ENCODE measurements at regions not wholly inside any gene's neighbourhood (a gene's known extent, or its start where the extent isn't known, plus 50 kb on each side); places are given as distances from the start of the nearest gene placed in this dataset.

GRCh38 chr5:15079566-15079965 lies 208.0 kb upstream of the ANKH start:
- DNase-seq, result no peak
- Mint-ChIP-seq H3K4me3 (no peak overlapping the region), H3K9me3 (no peaks in the 10 kb centered on the region), H3K27me3 (no peaks in the 10 kb centered on the region), H3K4me1 (no peaks in the 10 kb centered on the region), H3K36me3 (no peaks in the 10 kb centered on the region), H3K27ac (no peak overlapping the region)
- CTCF ChIA-PET, result interaction anchor here (0.6 kb wide), 1 partner anchor 122 kb away, joined by 4 read pairs; no protein-coding TSS in a partner anchor

GRCh38 chr5:15074651-15075050 lies 203.1 kb upstream of the ANKH start:
- H3K36me3 Mint-ChIP-seq, result no peaks in the 10 kb centered on the region
- H3K27me3 Mint-ChIP-seq, result no peaks in the 10 kb centered on the region
- no peak for DNase-seq
- H3K27ac Mint-ChIP-seq, result no peak overlapping the region
- CTCF ChIA-PET, result no interaction called here
- H3K9me3 Mint-ChIP-seq, result no peaks in the 10 kb centered on the region
- H3K4me1 Mint-ChIP-seq, result peaks cover 3% of the 10 kb centered on the region
- H3K4me3 Mint-ChIP-seq, result no peak overlapping the region

GRCh38 chr5:15073453-15073852 lies 201.9 kb upstream of the ANKH start:
- CTCF ChIA-PET, result no interaction called here
- Mint-ChIP-seq H3K27ac (no peak overlapping the region), H3K4me3 (no peak overlapping the region), H3K27me3 (no peaks in the 10 kb centered on the region), H3K9me3 (no peaks in the 10 kb centered on the region), H3K36me3 (no peaks in the 10 kb centered on the region), H3K4me1 (peaks cover 3% of the 10 kb centered on the region)
- DNase-seq, result no peak

- Mint-ChIP-seq H3K4me1 (peaks cover 3% of the 10 kb centered on the region), H3K9me3 (no peaks in the 10 kb centered on the region), H3K27ac (no peak overlapping the region), H3K27me3 (no peaks in the 10 kb centered on the region), H3K36me3 (no peaks in the 10 kb centered on the region), H3K4me3 (no peak overlapping the region)
- CTCF ChIA-PET, result no interaction called here
- DNase-seq, result no peak
These were observed 199.3 kb upstream of the ANKH start for GRCh38 chr5:15070907-15071306.

GRCh38 chr5:15069407-15069905 lies 197.9 kb upstream of the ANKH start:
- DNase-seq, result no peak
- Mint-ChIP-seq H3K4me1 (peaks cover 3% of the 10 kb centered on the region), H3K27ac (no peak overlapping the region)

GRCh38 chr5:15065091-15065490 lies 193.5 kb upstream of the ANKH start:
- Mint-ChIP-seq H3K27ac (no peak overlapping the region), H3K27me3 (no peaks in the 10 kb centered on the region), H3K9me3 (no peaks in the 10 kb centered on the region), H3K36me3 (no peaks in the 10 kb centered on the region), H3K4me1 (no peaks in the 10 kb centered on the region), H3K4me3 (no peak overlapping the region)
- CTCF ChIA-PET, result no interaction called here
- DNase-seq, result no peak

More at GRCh38 chr5:15069407-15069905, 197.9 kb upstream of the ANKH start:
- Mint-ChIP-seq H3K9me3 (no peaks in the 10 kb centered on the region), H3K36me3 (no peaks in the 10 kb centered on the region), H3K4me3 (no peak overlapping the region), H3K27me3 (no peaks in the 10 kb centered on the region)
- CTCF ChIA-PET, result no interaction called here

GRCh38 chr5:15064396-15064795 lies 192.8 kb upstream of the ANKH start:
- no peaks in the 10 kb centered on the region for H3K36me3 Mint-ChIP-seq
- no peak overlapping the region for H3K4me3 Mint-ChIP-seq
- no peak overlapping the region for H3K27ac Mint-ChIP-seq
- no peaks in the 10 kb centered on the region for H3K27me3 Mint-ChIP-seq
- H3K4me1 Mint-ChIP-seq, result no peaks in the 10 kb centered on the region
- no peaks in the 10 kb centered on the region for H3K9me3 Mint-ChIP-seq
- no peak for DNase-seq
- CTCF ChIA-PET, result no interaction called here

- Mint-ChIP-seq H3K4me3 (no peak overlapping the region), H3K27ac (no peak overlapping the region), H3K4me1 (no peaks in the 10 kb centered on the region), H3K36me3 (no peaks in the 10 kb centered on the region), H3K27me3 (peaks cover 3% of the 10 kb centered on the region), H3K9me3 (no peaks in the 10 kb centered on the region)
- CTCF ChIA-PET, result interaction anchor here (1.0 kb wide), 1 partner anchor 39 kb away, joined by 3 read pairs; no protein-coding TSS in a partner anchor
- no peak for DNase-seq
These were observed 185.5 kb upstream of the ANKH start for GRCh38 chr5:15056988-15057592.

GRCh38 chr5:15044521-15044920 lies 172.9 kb upstream of the ANKH start:
- Mint-ChIP-seq H3K27me3 (no peaks in the 10 kb centered on the region), H3K27ac (no peak overlapping the region), H3K9me3 (peaks cover 2% of the 10 kb centered on the region), H3K36me3 (no peaks in the 10 kb centered on the region), H3K4me3 (no peak overlapping the region), H3K4me1 (no peaks in the 10 kb centered on the region)
- CTCF ChIA-PET, result no interaction called here
- no peak for DNase-seq

GRCh38 chr5:15037247-15037908 lies 165.8 kb upstream of the ANKH start:
- H3K36me3 Mint-ChIP-seq, result no peaks in the 10 kb centered on the region
- no peak overlapping the region for H3K4me3 Mint-ChIP-seq
- CTCF ChIA-PET, result interaction anchor here (1.2 kb wide), 1 partner anchor 13 kb away, joined by 4 read pairs; no protein-coding TSS in a partner anchor
- no peaks in the 10 kb centered on the region for H3K27me3 Mint-ChIP-seq
- no peaks in the 10 kb centered on the region for H3K4me1 Mint-ChIP-seq
- H3K9me3 Mint-ChIP-seq, result peaks cover 2% of the 10 kb centered on the region
- no peak for DNase-seq
- no peak overlapping the region for H3K27ac Mint-ChIP-seq

- no peak overlapping the region for H3K27ac Mint-ChIP-seq
- H3K4me3 Mint-ChIP-seq, result no peak overlapping the region
- H3K27me3 Mint-ChIP-seq, result peaks cover 11% of the 10 kb centered on the region
- CTCF ChIA-PET, result no interaction called here
- DNase-seq, result no peak
- no peaks in the 10 kb centered on the region for H3K36me3 Mint-ChIP-seq
- H3K9me3 Mint-ChIP-seq, result no peaks in the 10 kb centered on the region
- no peaks in the 10 kb centered on the region for H3K4me1 Mint-ChIP-seq
These were observed 162.8 kb upstream of the ANKH start for GRCh38 chr5:15034379-15034778.

GRCh38 chr5:15031180-15031579 lies 159.6 kb upstream of the ANKH start:
- Mint-ChIP-seq H3K9me3 (no peaks in the 10 kb centered on the region), H3K36me3 (no peaks in the 10 kb centered on the region), H3K27me3 (peaks cover 22% of the 10 kb centered on the region), H3K4me1 (no peaks in the 10 kb centered on the region), H3K27ac (no peak overlapping the region), H3K4me3 (no peak overlapping the region)
- DNase-seq, result no peak
- CTCF ChIA-PET, result no interaction called here

GRCh38 chr5:15027764-15028163 lies 156.2 kb upstream of the ANKH start:
- peaks cover 22% of the 10 kb centered on the region for H3K27me3 Mint-ChIP-seq
- H3K36me3 Mint-ChIP-seq, result no peaks in the 10 kb centered on the region
- no peaks in the 10 kb centered on the region for H3K4me1 Mint-ChIP-seq
- CTCF ChIA-PET, result no interaction called here
- H3K9me3 Mint-ChIP-seq, result no peaks in the 10 kb centered on the region
- H3K27ac Mint-ChIP-seq, result no peak overlapping the region
- no peak for DNase-seq
- no peak overlapping the region for H3K4me3 Mint-ChIP-seq

GRCh38 chr5:15026944-15027343 lies 155.4 kb upstream of the ANKH start:
- H3K27ac Mint-ChIP-seq, result no peak overlapping the region
- no peak overlapping the region for H3K4me3 Mint-ChIP-seq
- H3K27me3 Mint-ChIP-seq, result peaks cover 22% of the 10 kb centered on the region
- no peaks in the 10 kb centered on the region for H3K4me1 Mint-ChIP-seq
- no peaks in the 10 kb centered on the region for H3K36me3 Mint-ChIP-seq
- CTCF ChIA-PET, result no interaction called here
- no peak for DNase-seq
- no peaks in the 10 kb centered on the region for H3K9me3 Mint-ChIP-seq
